Panc1 (cell line): ENCODE measurements at regions not wholly inside any gene's neighbourhood (a gene's known extent, or its start where the extent isn't known, plus 50 kb on each side); places are given as distances from the start of the nearest gene placed in this dataset.

Experiments used
- ATAC-seq: fragments of 200-7000 bp; cut with Tn5 transposase; 2 replicates; pipeline ENCODE4 v1.9.1; 2020; ENCODE audit warnings: mild to moderate bottlenecking, moderate library complexity
- BruUV-seq: library from RNA; stranded (reverse); fragments of 400-500 nt; replicated peaks from 2 replicates; lab custom pipeline; 2021; lab: Mats Ljungman, UMichigan
- CTCF ChIA-PET: fragments of 300-600 bp; sonication (Branson Sonifier 250); formaldehyde crosslinking; loops from one replicate; lab custom pipeline; 2022; ENCODE audit warnings: antibody characterized with exemption; lab: Charles Lee
- POLR2A ChIA-PET: fragments of 300-600 bp; sonication (Branson Sonifier 250); formaldehyde crosslinking; loops from one replicate; lab custom pipeline; 2022; ENCODE audit warnings: antibody characterized with exemption; lab: Charles Lee
- DNase-seq: peaks from one replicate; pipeline ENCODE4 v3.0.0-alpha.2; 2010; ENCODE audit warnings: low read depth, low spot score
- H3K27ac ChIP-seq: 2 replicates; pipeline ENCODE4 v1.5.1; 2011; ENCODE audit warnings: mild to moderate bottlenecking, low read length, inconsistent platforms
- H3K27me3 ChIP-seq: fragments of 200-500 bp; sonication (Bioruptor generic); 2 replicates; pipeline ENCODE4 v1.6.0; 2014; ENCODE audit warnings: low read length, inconsistent platforms; ENCODE audit not compliant: control insufficient read depth, insufficient read depth
- H3K36me3 ChIP-seq: fragments of 200-500 bp; sonication (Bioruptor generic); 2 replicates; pipeline ENCODE4 v1.5.1; 2014; ENCODE audit warnings: inconsistent platforms, mild to moderate bottlenecking, low read length, moderate library complexity; ENCODE audit not compliant: control insufficient read depth, insufficient read depth
- H3K4me1 ChIP-seq: 2 replicates; pipeline ENCODE4 v1.5.1; 2011; ENCODE audit warnings: inconsistent platforms, mild to moderate bottlenecking, low read length, moderate library complexity; ENCODE audit not compliant: control insufficient read depth, insufficient read depth
- H3K4me3 ChIP-seq, 2 experiments: 2 replicates each; pipeline ENCODE4 v1.5.1; 2011 to 2012; ENCODE audit warnings: low read depth in 2 of 2, low read length in 2 of 2, mild to moderate bottlenecking in 2 of 2, inconsistent platforms in 1 of 2, moderate library complexity in 1 of 2
- H3K9me3 ChIP-seq: fragments of 200-500 bp; sonication (Bioruptor generic); 2 replicates; pipeline ENCODE4 v1.5.1; 2014; ENCODE audit warnings: low read depth, mild to moderate bottlenecking, inconsistent platforms, low read length, moderate library complexity; ENCODE audit not compliant: control insufficient read depth, insufficient read depth
- POLR2AphosphoS5 ChIP-seq: IDR thresholded peaks from 2 replicates; pipeline ENCODE4 v1.6.1; 2012; ENCODE audit warnings: mild to moderate bottlenecking, low read depth, low read length, moderate library complexity
- SIN3A ChIP-seq: IDR thresholded peaks from 2 replicates; pipeline ENCODE4 v1.6.1; 2012; ENCODE audit warnings: low read depth, mild to moderate bottlenecking, low read length, moderate library complexity, borderline replicate concordance; ENCODE audit not compliant: insufficient read depth
- TCF7L2 ChIP-seq: IDR thresholded peaks from 2 replicates; pipeline ENCODE4 v1.6.1; 2011; ENCODE audit warnings: mild to moderate bottlenecking, low read depth, low read length, inconsistent platforms
- in situ Hi-C: cut with HindIII; loops from 2 replicates; pipeline ENCODE4 v1.10.0; 2016; ENCODE audit warnings: low sequenced_read_pairs, low pct_unique_long_range_greater_than_20kb
- intact Hi-C: fragments of 100-400 bp; cut with micrococcal nuclease; formaldehyde crosslinking; loops from one replicate; pipeline ENCODE4 v1.10.0; 2022; ENCODE audit not compliant: unreplicated experiment
- TF ChIP-seq, protein P1 (sequence below), 2 experiments: IDR thresholded peaks; 2 replicates each; pipeline ENCODE4 v1.6.1; 2011 to 2012; ENCODE audit warnings: low read depth in 2 of 2, control low read depth in 1 of 2, low read length in 1 of 2, mild to moderate bottlenecking in 1 of 2, moderate library complexity in 1 of 2; ENCODE audit not compliant: insufficient read depth in 1 of 2
- TF ChIP-seq, protein P2 (sequence below): fragments of 450-650 bp; IDR thresholded peaks from 2 replicates; pipeline ENCODE4 v1.5.1; 2017; ENCODE audit warnings: mild to moderate bottlenecking

DNA sequence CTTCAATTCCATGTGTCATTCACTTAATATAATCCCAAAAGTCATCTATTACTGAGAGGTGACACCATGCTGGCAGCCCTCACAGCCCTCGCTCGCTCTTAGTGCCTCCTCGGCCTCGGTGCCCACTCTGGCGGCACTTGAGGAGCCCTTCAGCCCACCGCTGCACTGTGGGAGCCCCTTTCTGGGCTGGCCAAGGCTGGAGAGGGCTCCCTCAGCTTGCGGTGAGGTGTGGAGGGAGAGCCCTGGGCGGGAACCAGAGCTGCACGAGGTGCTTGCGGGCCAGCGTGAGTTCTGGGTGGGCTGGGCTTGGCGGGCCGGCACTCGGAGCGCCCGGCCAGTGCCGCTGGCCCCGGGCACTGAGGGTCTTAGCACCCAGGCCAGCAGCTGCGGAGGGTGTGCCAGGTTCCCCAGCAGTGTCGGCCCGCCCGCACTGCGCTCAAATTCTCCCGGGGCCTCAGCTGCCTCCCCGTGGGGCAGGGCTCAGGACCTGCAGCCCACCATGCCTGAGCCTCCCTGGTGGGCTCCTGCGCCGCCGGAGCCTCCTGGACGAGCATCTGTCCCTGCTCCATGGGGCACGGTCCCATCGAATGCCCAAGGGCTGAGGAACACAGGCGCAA lies 374.1 kb downstream of the ELAVL2 start:
- Histone ChIP-seq H3K4me3 (no peak overlapping the region), H3K4me1 (no peaks in the 10 kb centered on the region), H3K27ac (no peak overlapping the region), H3K9me3 (no peaks in the 10 kb centered on the region), H3K36me3 (no peaks in the 10 kb centered on the region), H3K27me3 (no peaks in the 10 kb centered on the region)
- TF ChIP-seq SIN3A (no peak), POLR2AphosphoS5 (no peak), TCF7L2 (no peak)
- TF ChIP-seq, protein P1, sequence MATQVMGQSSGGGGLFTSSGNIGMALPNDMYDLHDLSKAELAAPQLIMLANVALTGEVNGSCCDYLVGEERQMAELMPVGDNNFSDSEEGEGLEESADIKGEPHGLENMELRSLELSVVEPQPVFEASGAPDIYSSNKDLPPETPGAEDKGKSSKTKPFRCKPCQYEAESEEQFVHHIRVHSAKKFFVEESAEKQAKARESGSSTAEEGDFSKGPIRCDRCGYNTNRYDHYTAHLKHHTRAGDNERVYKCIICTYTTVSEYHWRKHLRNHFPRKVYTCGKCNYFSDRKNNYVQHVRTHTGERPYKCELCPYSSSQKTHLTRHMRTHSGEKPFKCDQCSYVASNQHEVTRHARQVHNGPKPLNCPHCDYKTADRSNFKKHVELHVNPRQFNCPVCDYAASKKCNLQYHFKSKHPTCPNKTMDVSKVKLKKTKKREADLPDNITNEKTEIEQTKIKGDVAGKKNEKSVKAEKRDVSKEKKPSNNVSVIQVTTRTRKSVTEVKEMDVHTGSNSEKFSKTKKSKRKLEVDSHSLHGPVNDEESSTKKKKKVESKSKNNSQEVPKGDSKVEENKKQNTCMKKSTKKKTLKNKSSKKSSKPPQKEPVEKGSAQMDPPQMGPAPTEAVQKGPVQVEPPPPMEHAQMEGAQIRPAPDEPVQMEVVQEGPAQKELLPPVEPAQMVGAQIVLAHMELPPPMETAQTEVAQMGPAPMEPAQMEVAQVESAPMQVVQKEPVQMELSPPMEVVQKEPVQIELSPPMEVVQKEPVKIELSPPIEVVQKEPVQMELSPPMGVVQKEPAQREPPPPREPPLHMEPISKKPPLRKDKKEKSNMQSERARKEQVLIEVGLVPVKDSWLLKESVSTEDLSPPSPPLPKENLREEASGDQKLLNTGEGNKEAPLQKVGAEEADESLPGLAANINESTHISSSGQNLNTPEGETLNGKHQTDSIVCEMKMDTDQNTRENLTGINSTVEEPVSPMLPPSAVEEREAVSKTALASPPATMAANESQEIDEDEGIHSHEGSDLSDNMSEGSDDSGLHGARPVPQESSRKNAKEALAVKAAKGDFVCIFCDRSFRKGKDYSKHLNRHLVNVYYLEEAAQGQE (IDR thresholded peaks at IDR 0.05; ENCODE audit: insufficient read depth in 1 of 2, low read depth in 2 of 2, low read length in 1 of 2), result no peak
- in situ Hi-C loops, result no loop called here
- no peak for DNase-seq
- POLR2A ChIA-PET, result no interaction called here
- intact Hi-C loops, result no loop called here
- BruUV-seq, result no TSS peak
- ATAC-seq, result no peak
- CTCF ChIA-PET, result no interaction called here

DNA sequence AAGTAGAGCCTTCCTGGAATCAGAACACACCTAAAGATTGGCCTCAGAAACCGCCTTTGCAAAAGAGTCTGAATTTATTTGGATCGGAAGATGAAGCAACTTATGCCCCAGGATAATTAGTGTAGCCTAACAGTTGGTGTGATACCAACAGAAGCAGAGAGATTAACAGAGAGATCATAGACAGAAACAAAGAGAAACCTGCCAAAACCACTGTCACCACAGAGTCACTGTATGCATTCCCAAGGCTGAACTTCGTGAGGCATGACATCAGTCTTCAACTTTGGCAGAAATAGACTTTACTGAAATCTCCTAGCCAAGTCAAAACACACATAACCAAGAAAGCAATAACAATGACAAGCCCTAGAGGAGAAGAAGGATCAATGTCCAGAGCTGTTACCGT lies 361.8 kb downstream of the ELAVL2 start:
- CTCF ChIA-PET, result no interaction called here
- Histone ChIP-seq H3K27ac (no peak overlapping the region), H3K27me3 (no peaks in the 10 kb centered on the region), H3K4me1 (no peaks in the 10 kb centered on the region), H3K36me3 (no peaks in the 10 kb centered on the region), H3K9me3 (no peaks in the 10 kb centered on the region), H3K4me3 (no peak overlapping the region)
- ATAC-seq (no peak), DNase-seq (no peak)
- intact Hi-C loops, result no loop called here
- no TSS peak for BruUV-seq
- in situ Hi-C loops, result no loop called here
- POLR2A ChIA-PET, result no interaction called here
- no peak for TF ChIP-seq POLR2AphosphoS5
- TF ChIP-seq SIN3A, result no peak
- TF ChIP-seq, protein P1 (IDR thresholded peaks at IDR 0.05; ENCODE audit: insufficient read depth in 1 of 2, low read depth in 2 of 2, low read length in 1 of 2), result no peak
- TF ChIP-seq, protein P2, sequence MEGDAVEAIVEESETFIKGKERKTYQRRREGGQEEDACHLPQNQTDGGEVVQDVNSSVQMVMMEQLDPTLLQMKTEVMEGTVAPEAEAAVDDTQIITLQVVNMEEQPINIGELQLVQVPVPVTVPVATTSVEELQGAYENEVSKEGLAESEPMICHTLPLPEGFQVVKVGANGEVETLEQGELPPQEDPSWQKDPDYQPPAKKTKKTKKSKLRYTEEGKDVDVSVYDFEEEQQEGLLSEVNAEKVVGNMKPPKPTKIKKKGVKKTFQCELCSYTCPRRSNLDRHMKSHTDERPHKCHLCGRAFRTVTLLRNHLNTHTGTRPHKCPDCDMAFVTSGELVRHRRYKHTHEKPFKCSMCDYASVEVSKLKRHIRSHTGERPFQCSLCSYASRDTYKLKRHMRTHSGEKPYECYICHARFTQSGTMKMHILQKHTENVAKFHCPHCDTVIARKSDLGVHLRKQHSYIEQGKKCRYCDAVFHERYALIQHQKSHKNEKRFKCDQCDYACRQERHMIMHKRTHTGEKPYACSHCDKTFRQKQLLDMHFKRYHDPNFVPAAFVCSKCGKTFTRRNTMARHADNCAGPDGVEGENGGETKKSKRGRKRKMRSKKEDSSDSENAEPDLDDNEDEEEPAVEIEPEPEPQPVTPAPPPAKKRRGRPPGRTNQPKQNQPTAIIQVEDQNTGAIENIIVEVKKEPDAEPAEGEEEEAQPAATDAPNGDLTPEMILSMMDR, result no peak
